H9 (cell line): ENCODE measurements at regions not wholly inside any gene's neighbourhood (a gene's known extent, or its start where the extent isn't known, plus 50 kb on each side); places are given as distances from the start of the nearest gene placed in this dataset.
"Not testable (repeated sequence)": the region's sequence is repeated elsewhere in the genome, so short reads cannot be mapped to it uniquely, and the experiment has no call there.

Source experiments
- DNase-seq: peaks from one replicate; pipeline ENCODE4 v3.0.0-alpha.2; 2017
- H2AFZ ChIP-seq: one replicate; pipeline ENCODE4 v1.6.1; 2013; ENCODE audit warnings: mild to moderate bottlenecking, low read length, control low read depth, moderate library complexity
- H2AK5ac ChIP-seq: 2 replicates; pipeline ENCODE4 v1.6.1; 2013; ENCODE audit warnings: low read length, control low read depth, mixed read lengths; ENCODE audit not compliant: insufficient read length
- H2BK120ac ChIP-seq: one replicate; pipeline ENCODE4 v1.6.1; 2013; ENCODE audit warnings: low read depth, mild to moderate bottlenecking, low read length, control low read depth, inconsistent platforms; ENCODE audit not compliant: poor library complexity, severe bottlenecking
- H2BK12ac ChIP-seq: 2 replicates; pipeline ENCODE4 v1.6.1; 2013; ENCODE audit warnings: low read length, control low read depth, mixed read lengths, low read depth; ENCODE audit not compliant: insufficient read length
- H2BK15ac ChIP-seq: 2 replicates; pipeline ENCODE4 v1.6.1; 2013; ENCODE audit warnings: low read depth, low read length, control low read depth
- H2BK20ac ChIP-seq: one replicate; pipeline ENCODE4 v1.6.1; 2013; ENCODE audit warnings: low read depth, mild to moderate bottlenecking, low read length, control low read depth, inconsistent platforms; ENCODE audit not compliant: poor library complexity, severe bottlenecking
- H2BK5ac ChIP-seq: 2 replicates; pipeline ENCODE4 v1.6.1; 2013; ENCODE audit warnings: low read length, control low read depth, mixed read lengths; ENCODE audit not compliant: insufficient read length
- H3K14ac ChIP-seq: 2 replicates; pipeline ENCODE4 v1.6.1; 2013; ENCODE audit warnings: low read length, control low read depth; ENCODE audit not compliant: insufficient read depth
- H3K18ac ChIP-seq: 2 replicates; pipeline ENCODE4 v1.6.1; 2013; ENCODE audit warnings: low read depth, mild to moderate bottlenecking, mixed read lengths, low read length, control low read depth; ENCODE audit not compliant: insufficient read length
- H3K23ac ChIP-seq: 2 replicates; pipeline ENCODE4 v1.6.1; 2013; ENCODE audit warnings: low read length, control low read depth, mixed read lengths, low read depth; ENCODE audit not compliant: insufficient read length
- H3K23me2 ChIP-seq: 2 replicates; pipeline ENCODE4 v1.6.1; 2013; ENCODE audit warnings: low read depth, mild to moderate bottlenecking, mixed read lengths, low read length, control low read depth; ENCODE audit not compliant: insufficient read length, poor library complexity, severe bottlenecking
- H3K27ac ChIP-seq: 2 replicates; pipeline ENCODE4 v1.5.1; 2013; ENCODE audit warnings: low read length, control low read depth, mixed read lengths, low read depth; ENCODE audit not compliant: insufficient read length
- H3K27me3 ChIP-seq: 2 replicates; pipeline ENCODE4 v1.6.1; 2013; ENCODE audit warnings: low read length, control low read depth, inconsistent platforms; ENCODE audit not compliant: insufficient read depth
- H3K4ac ChIP-seq: 2 replicates; pipeline ENCODE4 v1.6.1; 2013; ENCODE audit warnings: low read depth, mild to moderate bottlenecking, control low read depth, inconsistent platforms, low read length, moderate library complexity
- H3K4me1 ChIP-seq: 2 replicates; pipeline ENCODE4 v1.6.1; 2013; ENCODE audit warnings: low read length, control low read depth, inconsistent platforms; ENCODE audit not compliant: insufficient read depth
- H3K4me2 ChIP-seq: 2 replicates; pipeline ENCODE4 v1.6.1; 2013; ENCODE audit warnings: low read length, control low read depth, mixed read lengths; ENCODE audit not compliant: insufficient read length, insufficient read depth
- H3K56ac ChIP-seq: 2 replicates; pipeline ENCODE4 v1.6.1; 2013; ENCODE audit warnings: low read depth, mild to moderate bottlenecking, mixed read lengths, low read length, control low read depth; ENCODE audit not compliant: insufficient read length
- H3K79me1 ChIP-seq: 2 replicates; pipeline ENCODE4 v1.6.1; 2013; ENCODE audit warnings: low read depth, mild to moderate bottlenecking, moderate library complexity, low read length, control low read depth, inconsistent platforms; ENCODE audit not compliant: insufficient read depth, poor library complexity, severe bottlenecking
- H3K79me2 ChIP-seq: 2 replicates; pipeline ENCODE4 v1.6.1; 2013; ENCODE audit warnings: low read length, control low read depth, inconsistent platforms; ENCODE audit not compliant: insufficient read depth
- H3K9ac ChIP-seq: 2 replicates; pipeline ENCODE4 v1.6.1; 2013; ENCODE audit warnings: low read length, control low read depth, mixed read lengths; ENCODE audit not compliant: insufficient read length; ENCODE audit errors: extremely low read depth
- H3K9me3 ChIP-seq: one replicate; pipeline ENCODE4 v1.6.1; 2013; ENCODE audit warnings: low read depth, low read length, inconsistent platforms; ENCODE audit not compliant: control insufficient read depth
- H3T11ph ChIP-seq: one replicate; pipeline ENCODE4 v1.6.1; 2013; ENCODE audit warnings: mild to moderate bottlenecking, low read length, control low read depth, inconsistent platforms
- H4K20me1 ChIP-seq: one replicate; pipeline ENCODE4 v1.6.1; 2013; ENCODE audit not compliant: control insufficient read depth, insufficient read length, insufficient read depth
- H4K5ac ChIP-seq: 2 replicates; pipeline ENCODE4 v1.6.1; 2013; ENCODE audit warnings: low read depth, mild to moderate bottlenecking, mixed read lengths, low read length, control low read depth; ENCODE audit not compliant: insufficient read length
- H4K8ac ChIP-seq: replicated peaks from 2 replicates; pipeline ENCODE4 v1.6.1; 2013; ENCODE audit warnings: low read length, control low read depth, mixed read lengths, low read depth; ENCODE audit not compliant: insufficient read length
- H4K91ac ChIP-seq: 2 replicates; pipeline ENCODE4 v1.6.1; 2013; ENCODE audit warnings: low read depth, mild to moderate bottlenecking, moderate library complexity, mixed read lengths, low read length, control low read depth; ENCODE audit not compliant: insufficient read length
- H3K27ac Mint-ChIP-seq, 3 experiments: 2 replicates in 2 of 3; 3 replicates in 1 of 3; pipeline ENCODE4 v1.8.0; 2020 to 2021; ENCODE audit warnings: mixed read lengths in 3 of 3, mild to moderate bottlenecking in 1 of 3, moderate library complexity in 1 of 3
- H3K27me3 Mint-ChIP-seq: 2 replicates; pipeline ENCODE4 v1.8.0; 2021; ENCODE audit warnings: low read depth, mild to moderate bottlenecking, moderate library complexity, mixed read lengths
- H3K36me3 Mint-ChIP-seq, 3 experiments: 2 replicates in 2 of 3; 3 replicates in 1 of 3; pipeline ENCODE4 v1.8.0; 2020 to 2021; ENCODE audit warnings: low read depth in 3 of 3, mixed read lengths in 3 of 3; ENCODE audit not compliant: insufficient read depth in 1 of 3
- H3K4me1 Mint-ChIP-seq, 2 experiments: 2 replicates each; pipeline ENCODE4 v1.8.0; 2020; ENCODE audit warnings: mixed read lengths in 2 of 2
- H3K4me3 Mint-ChIP-seq, 2 experiments: 2 replicates in 1 of 2; 3 replicates in 1 of 2; pipeline ENCODE4 v1.8.0; 2020 to 2021; ENCODE audit warnings: mild to moderate bottlenecking in 2 of 2, mixed read lengths in 2 of 2, moderate library complexity in 1 of 2
- H3K9me3 Mint-ChIP-seq, 2 experiments: 2 replicates in 1 of 2; 3 replicates in 1 of 2; pipeline ENCODE4 v1.8.0; 2020; ENCODE audit warnings: mild to moderate bottlenecking in 2 of 2, mixed read lengths in 2 of 2, moderate library complexity in 1 of 2
- WGBS: extraction: QIAGEN DNeasy Blood & Tissue Kit; methylation state at CpG from one replicate; pipeline ENCODE4 v1.1.7; 2013; ENCODE audit warnings: missing lambda C conversion rate, low lambda C conversion rate, mixed read lengths; ENCODE audit not compliant: insufficient read length; ENCODE audit errors: extremely low coverage; 5-methylcytosine and 5-hydroxymethylcytosine counted together

DNA sequence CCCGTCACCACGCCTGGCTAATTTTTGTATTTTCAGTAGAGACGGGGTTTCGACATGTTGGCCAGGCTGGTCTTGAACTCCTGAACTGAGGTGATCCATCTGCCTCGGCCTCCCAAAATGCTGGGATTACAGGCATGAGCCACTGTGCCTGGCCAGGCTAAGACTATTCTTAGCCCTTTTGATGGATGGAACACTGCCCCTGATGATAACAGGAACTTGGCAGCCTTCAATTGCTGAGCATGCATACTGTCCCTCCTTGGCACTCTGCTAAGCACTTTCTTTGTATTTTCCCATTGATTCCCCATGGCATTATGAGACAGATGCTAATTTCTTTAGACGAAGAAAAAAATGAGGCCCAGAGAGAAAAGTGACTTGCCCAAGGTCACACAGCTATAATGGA, 457.6 kb downstream of the GOLGA6L6 start:
- not testable (repeated sequence) for H3K27ac Mint-ChIP-seq, H4K8ac ChIP-seq, H2AFZ ChIP-seq, H3K27ac ChIP-seq, H3K4me3 Mint-ChIP-seq, H4K20me1 ChIP-seq, H3K79me1 ChIP-seq, H3K79me2 ChIP-seq, DNase-seq, H3T11ph ChIP-seq, H3K9me3 ChIP-seq, H2BK15ac ChIP-seq, H4K5ac ChIP-seq, H2BK12ac ChIP-seq, H2BK120ac ChIP-seq, H3K4me1 ChIP-seq, H3K4ac ChIP-seq, H2BK20ac ChIP-seq, H3K4me2 ChIP-seq, H3K56ac ChIP-seq, H3K9me3 Mint-ChIP-seq, H3K14ac ChIP-seq, H3K9ac ChIP-seq, H3K23me2 ChIP-seq, H2BK5ac ChIP-seq, H3K27me3 ChIP-seq, H4K91ac ChIP-seq, H3K18ac ChIP-seq, H3K36me3 Mint-ChIP-seq, H3K27me3 Mint-ChIP-seq, H3K4me1 Mint-ChIP-seq, H2AK5ac ChIP-seq, H3K23ac ChIP-seq
- WGBS = no CpG with 5 or more reads among the region's 6 CpGs

DNA sequence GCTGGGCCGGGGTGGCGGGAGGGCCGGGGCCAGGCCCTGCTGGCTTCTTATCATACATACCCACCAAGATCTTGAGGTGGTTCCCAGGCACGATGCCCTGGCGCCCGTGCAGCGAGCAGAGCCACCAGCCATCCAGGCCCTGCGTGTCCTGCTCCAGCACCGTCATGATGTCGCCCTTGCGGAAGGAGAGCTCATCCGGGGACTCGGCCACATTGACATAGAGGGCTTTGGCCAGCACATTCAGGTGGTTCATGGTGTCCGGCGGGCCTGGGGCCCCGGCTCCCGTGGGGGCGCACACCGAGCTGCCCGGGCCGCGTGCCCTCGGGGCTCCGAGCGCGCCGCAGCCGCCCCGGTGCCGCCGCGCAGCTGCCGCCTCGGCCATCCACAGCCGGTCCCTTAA, 467.5 kb downstream of the GOLGA6L6 start:
- no CpG with 5 or more reads among the region's 35 CpGs for WGBS
- H3K27ac Mint-ChIP-seq, H2AFZ ChIP-seq, H3K23ac ChIP-seq, H3K9ac ChIP-seq, H3K14ac ChIP-seq, H4K5ac ChIP-seq, H4K20me1 ChIP-seq, H3K4ac ChIP-seq, H3K27ac ChIP-seq, H4K8ac ChIP-seq, H3K18ac ChIP-seq, H3K56ac ChIP-seq, H3K79me2 ChIP-seq, H3K4me2 ChIP-seq, H3K4me1 Mint-ChIP-seq, H3K9me3 ChIP-seq, H3K27me3 ChIP-seq, H2BK20ac ChIP-seq, H2BK12ac ChIP-seq, H3K27me3 Mint-ChIP-seq, H2BK5ac ChIP-seq, H3T11ph ChIP-seq, H2BK120ac ChIP-seq, H4K91ac ChIP-seq, DNase-seq, H3K4me1 ChIP-seq, H3K36me3 Mint-ChIP-seq, H3K79me1 ChIP-seq, H3K9me3 Mint-ChIP-seq, H2AK5ac ChIP-seq, H3K4me3 Mint-ChIP-seq, H3K23me2 ChIP-seq, H2BK15ac ChIP-seq: not testable (repeated sequence)
